ENCODE measurements at regions not wholly inside any gene's neighbourhood (a gene's known extent, or its start where the extent isn't known, plus 50 kb on each side); places are given as distances from the start of the nearest gene placed in this dataset.

DNA sequence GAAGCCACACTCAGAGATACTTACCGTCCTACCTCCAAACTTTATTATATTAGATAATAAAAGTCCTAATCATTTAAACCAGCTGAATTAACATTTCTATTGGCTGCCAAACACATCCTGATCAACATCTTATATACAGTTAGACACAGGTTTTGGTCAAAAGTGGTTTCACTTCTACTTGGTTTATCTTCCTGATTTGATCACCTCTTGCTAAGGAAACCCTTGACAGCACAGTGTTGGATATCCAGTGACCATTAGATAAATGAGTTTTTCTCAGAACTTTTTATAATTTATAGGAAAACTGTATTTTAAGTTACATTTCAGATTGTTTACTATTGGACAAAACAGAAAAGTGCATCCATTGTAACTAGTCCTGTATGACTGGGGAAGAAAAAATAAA is 198.4 kb upstream of the NR2F2 start:
- TF ChIP-seq CTCF (optimal IDR thresholded peaks at IDR 0.05 in 1 of 3, IDR thresholded peaks at IDR 0.05 in 1 of 3, conservative IDR thresholded peaks at IDR 0.05 in 1 of 3; ENCODE audit: extremely low read depth in 1 of 3, insufficient read depth in 2 of 3, low read length in 3 of 3) (no peak), EZH2 (IDR thresholded peaks at IDR 0.05; ENCODE audit: low read length) (no peak)

Measured in keratinocyte (primary cell).